ENCODE measurements at regions not wholly inside any gene's neighbourhood (a gene's known extent, or its start where the extent isn't known, plus 50 kb on each side); places are given as distances from the start of the nearest gene placed in this dataset.

DNA sequence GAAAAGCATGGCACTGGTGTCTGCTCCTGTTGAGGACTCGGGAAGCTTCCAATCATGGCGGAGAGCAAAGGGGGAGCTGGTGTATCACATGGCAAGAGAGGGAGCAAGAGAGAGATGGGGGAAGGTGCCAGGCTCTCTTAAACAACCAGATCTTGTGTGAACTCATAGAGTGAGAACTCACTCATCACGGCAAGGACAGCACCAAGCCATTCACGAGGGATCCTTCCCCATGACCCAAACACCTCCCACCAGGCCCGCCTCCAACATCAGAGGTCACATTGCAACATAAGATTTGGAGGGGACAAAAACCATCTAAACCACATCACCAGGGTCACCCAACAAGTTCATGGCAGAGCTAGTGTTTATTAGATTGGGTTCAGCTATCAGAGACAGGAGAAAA is 218.7 kb upstream of the BCOR start:
- Histone ChIP-seq H3K79me2 (ENCODE audit: insufficient read depth) (no peaks in the 10 kb centered on the region), H3K4me1 (ENCODE audit: control insufficient read depth in 1 of 2, insufficient read depth in 2 of 2, low read depth in 1 of 2, low read length in 1 of 2) (no peaks in the 10 kb centered on the region; a peak in 1 of 4 replicates), H3K4me2 (no peak overlapping the region), H3K36me3 (replicated peaks in 1 of 2; ENCODE audit: control insufficient read depth in 1 of 2, insufficient read depth in 2 of 2, low read length in 1 of 2) (no peaks in the 10 kb centered on the region), H3K9me3 (no peaks in the 10 kb centered on the region), H3K27me3 (ENCODE audit: insufficient read depth) (peaks cover 5% of the 10 kb centered on the region; the same call in 1 of the 2 replicates), H3F3A (replicated peaks; ENCODE audit: insufficient read depth) (no peaks in the 10 kb centered on the region), H2AFZ (ENCODE audit: low read depth) (no peak overlapping the region), H3K4me3 (ENCODE audit: low read depth in 2 of 2, low read length in 1 of 2) (no peak overlapping the region), H3K9me2 (no peaks in the 10 kb centered on the region), H3K9ac (no peak overlapping the region), H3K27ac (ENCODE audit: low read depth in 2 of 2, low read length in 1 of 2) (no peak overlapping the region), H4K20me1 (ENCODE audit: insufficient read depth) (no peaks in the 10 kb centered on the region)
- CTCF ChIA-PET, result no interaction called here
- POLR2A ChIA-PET, result no interaction called here
- 30% methylated on average over 5 of the region's 5 CpGs for WGBS (ENCODE audit: low lambda C conversion rate)
- DNase-seq, result no peak
- TF ChIP-seq, protein P1, sequence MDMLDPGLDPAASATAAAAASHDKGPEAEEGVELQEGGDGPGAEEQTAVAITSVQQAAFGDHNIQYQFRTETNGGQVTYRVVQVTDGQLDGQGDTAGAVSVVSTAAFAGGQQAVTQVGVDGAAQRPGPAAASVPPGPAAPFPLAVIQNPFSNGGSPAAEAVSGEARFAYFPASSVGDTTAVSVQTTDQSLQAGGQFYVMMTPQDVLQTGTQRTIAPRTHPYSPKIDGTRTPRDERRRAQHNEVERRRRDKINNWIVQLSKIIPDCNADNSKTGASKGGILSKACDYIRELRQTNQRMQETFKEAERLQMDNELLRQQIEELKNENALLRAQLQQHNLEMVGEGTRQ (IDR thresholded peaks at IDR 0.05; ENCODE audit: borderline replicate concordance, low read depth, low read length), result no peak
- no peak for TF ChIP-seq MEF2A (IDR thresholded peaks at IDR 0.05; ENCODE audit: borderline replicate concordance, low read depth)
- no peak for TF ChIP-seq EZH2phosphoT487 (IDR thresholded peaks at IDR 0.05; ENCODE audit: borderline replicate concordance, low read depth)
- TF ChIP-seq GABPA (IDR thresholded peaks at IDR 0.05; ENCODE audit: low read depth), result no peak
- TF ChIP-seq RAD21 (IDR thresholded peaks at IDR 0.05; ENCODE audit: low read length), result no peak
- no peak for TF ChIP-seq SIN3A (IDR thresholded peaks at IDR 0.05; ENCODE audit: borderline replicate concordance, low read depth, low read length)
- TF ChIP-seq, protein P2, sequence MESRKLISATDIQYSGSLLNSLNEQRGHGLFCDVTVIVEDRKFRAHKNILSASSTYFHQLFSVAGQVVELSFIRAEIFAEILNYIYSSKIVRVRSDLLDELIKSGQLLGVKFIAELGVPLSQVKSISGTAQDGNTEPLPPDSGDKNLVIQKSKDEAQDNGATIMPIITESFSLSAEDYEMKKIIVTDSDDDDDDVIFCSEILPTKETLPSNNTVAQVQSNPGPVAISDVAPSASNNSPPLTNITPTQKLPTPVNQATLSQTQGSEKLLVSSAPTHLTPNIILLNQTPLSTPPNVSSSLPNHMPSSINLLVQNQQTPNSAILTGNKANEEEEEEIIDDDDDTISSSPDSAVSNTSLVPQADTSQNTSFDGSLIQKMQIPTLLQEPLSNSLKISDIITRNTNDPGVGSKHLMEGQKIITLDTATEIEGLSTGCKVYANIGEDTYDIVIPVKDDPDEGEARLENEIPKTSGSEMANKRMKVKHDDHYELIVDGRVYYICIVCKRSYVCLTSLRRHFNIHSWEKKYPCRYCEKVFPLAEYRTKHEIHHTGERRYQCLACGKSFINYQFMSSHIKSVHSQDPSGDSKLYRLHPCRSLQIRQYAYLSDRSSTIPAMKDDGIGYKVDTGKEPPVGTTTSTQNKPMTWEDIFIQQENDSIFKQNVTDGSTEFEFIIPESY (IDR thresholded peaks at IDR 0.05; ENCODE audit: borderline replicate concordance, low read depth), result no peak
- no peak for TF ChIP-seq JUND (IDR thresholded peaks at IDR 0.05)

DNA sequence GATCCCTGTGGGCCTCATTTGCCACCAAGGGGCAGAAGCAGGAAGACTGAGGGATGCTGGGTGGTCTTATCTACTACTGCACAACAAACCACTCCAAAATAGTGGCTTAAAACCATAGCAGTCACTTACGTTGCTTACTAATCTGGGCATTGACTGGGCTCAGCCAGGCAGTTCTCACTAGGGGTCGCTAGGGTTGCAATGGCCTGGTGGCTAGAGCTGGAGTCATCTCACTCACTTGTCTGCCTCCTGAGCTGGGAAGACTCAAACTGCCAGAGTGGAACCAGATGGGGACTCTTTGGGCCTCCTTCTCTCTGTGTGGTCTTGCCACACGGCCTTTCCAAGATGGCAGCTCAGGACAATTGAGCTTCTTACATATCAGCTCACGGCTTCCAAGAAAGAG is 216.3 kb upstream of the BCOR start:
- H3K4me3 ChIP-seq (ENCODE audit: low read depth in 2 of 2, low read length in 1 of 2), result no peak overlapping the region
- H4K20me1 ChIP-seq (ENCODE audit: insufficient read depth), result no peaks in the 10 kb centered on the region
- no peaks in the 10 kb centered on the region for H3K79me2 ChIP-seq (ENCODE audit: insufficient read depth)
- H3K9ac ChIP-seq, result no peak overlapping the region
- TF ChIP-seq, protein P1 (IDR thresholded peaks at IDR 0.05; ENCODE audit: borderline replicate concordance, low read depth, low read length), result no peak
- TF ChIP-seq TEAD4 (IDR thresholded peaks at IDR 0.05; ENCODE audit: borderline replicate concordance, insufficient read depth), result no peak
- TF ChIP-seq RCOR1 (IDR thresholded peaks at IDR 0.05; ENCODE audit: low read length), result no peak
- TF ChIP-seq GABPA (IDR thresholded peaks at IDR 0.05; ENCODE audit: low read depth), result no peak
- TF ChIP-seq, protein P3, sequence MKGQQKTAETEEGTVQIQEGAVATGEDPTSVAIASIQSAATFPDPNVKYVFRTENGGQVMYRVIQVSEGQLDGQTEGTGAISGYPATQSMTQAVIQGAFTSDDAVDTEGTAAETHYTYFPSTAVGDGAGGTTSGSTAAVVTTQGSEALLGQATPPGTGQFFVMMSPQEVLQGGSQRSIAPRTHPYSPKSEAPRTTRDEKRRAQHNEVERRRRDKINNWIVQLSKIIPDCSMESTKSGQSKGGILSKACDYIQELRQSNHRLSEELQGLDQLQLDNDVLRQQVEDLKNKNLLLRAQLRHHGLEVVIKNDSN (IDR thresholded peaks at IDR 0.05; ENCODE audit: borderline replicate concordance, low read depth), result no peak
- TF ChIP-seq ELF1 (IDR thresholded peaks at IDR 0.05), result no peak
- no peak for TF ChIP-seq GATA2 (CRISPR knock-in tag; IDR thresholded peaks at IDR 0.05)
- TF ChIP-seq RAD21 (IDR thresholded peaks at IDR 0.05; ENCODE audit: low read length), result no peak
- no peak for TF ChIP-seq MXI1 (IDR thresholded peaks at IDR 0.05; ENCODE audit: low read depth, low read length)
- TF ChIP-seq, protein P4, sequence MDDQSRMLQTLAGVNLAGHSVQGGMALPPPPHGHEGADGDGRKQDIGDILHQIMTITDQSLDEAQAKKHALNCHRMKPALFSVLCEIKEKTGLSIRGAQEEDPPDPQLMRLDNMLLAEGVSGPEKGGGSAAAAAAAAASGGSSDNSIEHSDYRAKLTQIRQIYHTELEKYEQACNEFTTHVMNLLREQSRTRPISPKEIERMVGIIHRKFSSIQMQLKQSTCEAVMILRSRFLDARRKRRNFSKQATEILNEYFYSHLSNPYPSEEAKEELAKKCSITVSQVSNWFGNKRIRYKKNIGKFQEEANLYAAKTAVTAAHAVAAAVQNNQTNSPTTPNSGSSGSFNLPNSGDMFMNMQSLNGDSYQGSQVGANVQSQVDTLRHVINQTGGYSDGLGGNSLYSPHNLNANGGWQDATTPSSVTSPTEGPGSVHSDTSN (IDR thresholded peaks at IDR 0.05), result no peak
- H3K36me3 ChIP-seq (replicated peaks in 1 of 2; ENCODE audit: control insufficient read depth in 1 of 2, insufficient read depth in 2 of 2, low read length in 1 of 2), result no peaks in the 10 kb centered on the region
- H3K27ac ChIP-seq (ENCODE audit: low read depth in 2 of 2, low read length in 1 of 2), result no peak overlapping the region
- 27% methylated on average over 4 of the region's 4 CpGs for WGBS (ENCODE audit: low lambda C conversion rate)
- H3K9me2 ChIP-seq, result no peaks in the 10 kb centered on the region
- DNase-seq, result no peak
- H2AFZ ChIP-seq (ENCODE audit: low read depth), result no peak overlapping the region
- no peaks in the 10 kb centered on the region for H3F3A ChIP-seq (replicated peaks; ENCODE audit: insufficient read depth)
- peaks cover 0 to 9% of the 10 kb centered on the region in 2 experiments; a peak in 1 of 4 replicates for H3K4me1 ChIP-seq (ENCODE audit: control insufficient read depth in 1 of 2, insufficient read depth in 2 of 2, low read depth in 1 of 2, low read length in 1 of 2)
- ChIA-PET CTCF (no interaction called here), POLR2A (no interaction called here)
- no peak overlapping the region for H3K4me2 ChIP-seq
- peaks cover 15% of the 10 kb centered on the region; the same call in 1 of the 2 replicates for H3K27me3 ChIP-seq (ENCODE audit: insufficient read depth)
- H3K9me3 ChIP-seq, result no peaks in the 10 kb centered on the region

All from SK-N-SH (cell line).